H1 (cell line): ENCODE measurements at regions not wholly inside any gene's neighbourhood (a gene's known extent, or its start where the extent isn't known, plus 50 kb on each side); places are given as distances from the start of the nearest gene placed in this dataset.
A peak's percentile ranks its signal among the peaks of the same experiment; 100 is the strongest.

Experiments
- CTCF ChIA-PET: fragments of 300-600 bp; sonication (Branson Sonifier 250); formaldehyde crosslinking; loops from one replicate; lab custom pipeline; 2021; ENCODE audit not compliant: partially characterized antibody; lab: Charles Lee
- POLR2A ChIA-PET: fragments of 300-600 bp; sonication (Branson Sonifier 250); formaldehyde crosslinking; loops from one replicate; lab custom pipeline; 2021; ENCODE audit warnings: inconsistent platforms; ENCODE audit not compliant: partially characterized antibody; lab: Charles Lee
- DNase-seq, 2 experiments: peaks; one replicate each; pipeline versions ENCODE4 v3.0.0 to v3.0.0-alpha.2; 2010 to 2022; ENCODE audit warnings: low spot score in 2 of 2, low read depth in 1 of 2, mixed read lengths in 1 of 2
- FAIRE-seq: peaks from 2 replicates; lab custom pipeline; 2011; peaks lifted over from hg19 to GRCh38; lab: Jason Lieb, UNC
- H2AFZ ChIP-seq: 2 replicates; pipeline ENCODE4 v1.8.1; 2012; ENCODE audit warnings: low read length, inconsistent platforms
- H2AK5ac ChIP-seq: 2 replicates; pipeline ENCODE4 v1.6.1; 2013; ENCODE audit warnings: low read depth, low read length
- H2BK120ac ChIP-seq: replicated peaks from 2 replicates; pipeline ENCODE3; 2013; ENCODE audit warnings: low read depth, low read length, inconsistent platforms
- H2BK12ac ChIP-seq: 2 replicates; pipeline ENCODE4 v1.6.1; 2013; ENCODE audit warnings: low read depth, low read length
- H2BK15ac ChIP-seq: 2 replicates; pipeline ENCODE4 v1.6.1; 2013; ENCODE audit warnings: low read length
- H2BK20ac ChIP-seq: 2 replicates; pipeline ENCODE4 v1.6.1; 2013; ENCODE audit warnings: low read length
- H2BK5ac ChIP-seq: 2 replicates; pipeline ENCODE4 v1.6.1; 2013; ENCODE audit warnings: low read depth, low read length
- H3K14ac ChIP-seq: 2 replicates; pipeline ENCODE4 v1.6.1; 2013; ENCODE audit warnings: inconsistent platforms; ENCODE audit not compliant: insufficient read length
- H3K18ac ChIP-seq: 2 replicates; pipeline ENCODE4 v1.6.1; 2013; ENCODE audit warnings: low read length; ENCODE audit errors: extremely low read depth
- H3K23ac ChIP-seq: 2 replicates; pipeline ENCODE4 v1.6.1; 2013; ENCODE audit warnings: inconsistent platforms; ENCODE audit not compliant: insufficient read length
- H3K23me2 ChIP-seq: 2 replicates; pipeline ENCODE4 v1.6.1; 2013; ENCODE audit warnings: low read depth, low read length
- H3K27ac ChIP-seq: 2 replicates; pipeline ENCODE4 v1.6.1; 2011; ENCODE audit warnings: low read depth, low read length, inconsistent platforms
- H3K27me3 ChIP-seq, 4 experiments: replicated peaks in 1 of 4; 1 replicate in 1 of 4; 2 replicates in 3 of 4; pipeline versions ENCODE4 v1.6.1 to v1.8.1; 2011 to 2013; ENCODE audit warnings: low read length in 3 of 4, mild to moderate bottlenecking in 3 of 4, inconsistent platforms in 2 of 4, mixed read lengths in 2 of 4, moderate library complexity in 1 of 4; ENCODE audit not compliant: control insufficient read depth in 3 of 4, insufficient read depth in 3 of 4; ENCODE audit errors: extremely low read depth in 1 of 4
- H3K36me3 ChIP-seq, 4 experiments: 2 replicates each; pipeline versions ENCODE4 v1.6.1 to v1.8.1; 2011 to 2013; ENCODE audit warnings: mild to moderate bottlenecking in 4 of 4, low read length in 3 of 4, moderate library complexity in 2 of 4, control low read depth in 1 of 4, inconsistent platforms in 1 of 4; ENCODE audit not compliant: insufficient read depth in 4 of 4, control insufficient read depth in 2 of 4
- H3K4ac ChIP-seq: replicated peaks from 2 replicates; pipeline ENCODE3; 2013; ENCODE audit warnings: low read length, low read depth, mixed read lengths, inconsistent platforms; ENCODE audit not compliant: insufficient read length
- H3K4me1 ChIP-seq, 4 experiments: replicated peaks in 1 of 4; 1 replicate in 1 of 4; 2 replicates in 3 of 4; pipeline versions ENCODE4 v1.6.1 to v1.8.1; 2011 to 2013; ENCODE audit warnings: low read length in 3 of 4, inconsistent platforms in 2 of 4, mixed read lengths in 1 of 4; ENCODE audit not compliant: insufficient read depth in 4 of 4, control insufficient read depth in 3 of 4
- H3K4me2 ChIP-seq, 2 experiments: 2 replicates each; pipeline versions ENCODE4 v1.6.1 to v1.8.1; 2011 to 2013; ENCODE audit warnings: low read depth in 2 of 2, low read length in 2 of 2, control low read depth in 1 of 2, inconsistent platforms in 1 of 2, mild to moderate bottlenecking in 1 of 2; ENCODE audit not compliant: insufficient read depth in 1 of 2
- H3K4me3 ChIP-seq, 4 experiments: fragments of 200-600, 300-600 bp in 1 of 4; sonication (generic), shearing (Covaris generic), sonication (Bioruptor Twin) in 1 of 4; 2 replicates each; pipeline versions ENCODE4 v1.5.1 to v1.8.1; 2011 to 2016; ENCODE audit warnings: low read length in 4 of 4, low read depth in 3 of 4, control low read depth in 2 of 4, inconsistent platforms in 2 of 4, mild to moderate bottlenecking in 2 of 4, mixed read lengths in 1 of 4, moderate library complexity in 1 of 4; ENCODE audit not compliant: insufficient read depth in 2 of 4; ENCODE audit errors: extremely low read depth in 1 of 4
- H3K56ac ChIP-seq: replicated peaks from 2 replicates; pipeline ENCODE3; 2013; ENCODE audit warnings: low read depth, mild to moderate bottlenecking, mixed read lengths, low read length, inconsistent platforms; ENCODE audit not compliant: insufficient read length
- H3K79me1 ChIP-seq: 2 replicates; pipeline ENCODE4 v1.6.1; 2013; ENCODE audit warnings: low read depth, low read length, control low read depth
- H3K79me2 ChIP-seq, 2 experiments: 2 replicates each; pipeline versions ENCODE4 v1.6.1 to v1.8.1; 2012 to 2013; ENCODE audit warnings: low read length in 2 of 2, mild to moderate bottlenecking in 2 of 2, inconsistent platforms in 1 of 2; ENCODE audit not compliant: insufficient read depth in 2 of 2, control insufficient read depth in 1 of 2
- H3K9ac ChIP-seq, 4 experiments: replicated peaks in 1 of 4; 1 replicate in 1 of 4; 2 replicates in 3 of 4; pipeline versions ENCODE4 v1.6.1 to v1.8.1; 2011 to 2013; ENCODE audit warnings: low read depth in 3 of 4, low read length in 3 of 4, control low read depth in 2 of 4, mild to moderate bottlenecking in 2 of 4, moderate library complexity in 2 of 4, inconsistent platforms in 1 of 4; ENCODE audit errors: extremely low read depth in 1 of 4
- H3K9me3 ChIP-seq, 2 experiments: 2 replicates each; pipeline versions ENCODE4 v1.6.1 to v1.8.1; 2012 to 2013; ENCODE audit warnings: mild to moderate bottlenecking in 2 of 2, moderate library complexity in 2 of 2, control low read depth in 1 of 2, inconsistent platforms in 1 of 2, low read depth in 1 of 2, low read length in 1 of 2, mixed read lengths in 1 of 2; ENCODE audit not compliant: insufficient read depth in 2 of 2
- H4K20me1 ChIP-seq, 2 experiments: replicated peaks in 1 of 2; 2 replicates each; pipeline versions ENCODE3 to v1.8.1; 2011 to 2013; ENCODE audit warnings: inconsistent platforms in 2 of 2, low read length in 2 of 2, mild to moderate bottlenecking in 1 of 2; ENCODE audit not compliant: insufficient read depth in 2 of 2, control insufficient read depth in 1 of 2
- H4K5ac ChIP-seq: 2 replicates; pipeline ENCODE4 v1.6.1; 2013; ENCODE audit warnings: low read length, low read depth, mixed read lengths, inconsistent platforms; ENCODE audit not compliant: insufficient read length
- H4K8ac ChIP-seq: 2 replicates; pipeline ENCODE4 v1.8.0; 2013; ENCODE audit warnings: mild to moderate bottlenecking, moderate library complexity, low read length, inconsistent platforms; ENCODE audit not compliant: insufficient read depth; ENCODE audit errors: extremely low read depth
- H4K91ac ChIP-seq: replicated peaks from 2 replicates; pipeline ENCODE3; 2013; ENCODE audit warnings: low read length, mixed read lengths, inconsistent platforms; ENCODE audit not compliant: insufficient read length
- ASH2L ChIP-seq: fragments of 200-600, 300-600 bp; sonication (generic); IDR thresholded peaks from one replicate; pipeline ENCODE4 v1.7.1; 2017; ENCODE audit warnings: low read length
- ATF3 ChIP-seq: IDR thresholded peaks from 2 replicates; pipeline ENCODE4 v1.6.1; 2011; ENCODE audit warnings: low read depth, mild to moderate bottlenecking, low read length; ENCODE audit not compliant: insufficient read depth
- GTF2F1 ChIP-seq: IDR thresholded peaks from 2 replicates; pipeline ENCODE4 v1.6.1; 2012; ENCODE audit warnings: low read depth, low read length, improper control_type of control experiment, borderline replicate concordance
- POLR2A ChIP-seq, 2 experiments: IDR thresholded peaks; 1 replicate in 1 of 2; 2 replicates in 1 of 2; pipeline ENCODE4 v1.6.1; 2011; ENCODE audit warnings: low read depth in 2 of 2, low read length in 2 of 2, mild to moderate bottlenecking in 2 of 2; ENCODE audit errors: control extremely low read depth in 1 of 2
- RAD21 ChIP-seq, 2 experiments: IDR thresholded peaks in 1 of 2; conservative IDR thresholded peaks in 1 of 2; 2 replicates each; pipeline ENCODE4 v1.6.1; 2011; ENCODE audit warnings: low read depth in 2 of 2, low read length in 2 of 2, improper control_type of control experiment in 1 of 2, inconsistent platforms in 1 of 2, mild to moderate bottlenecking in 1 of 2, moderate library complexity in 1 of 2
- SRF ChIP-seq: IDR thresholded peaks from 2 replicates; pipeline ENCODE4 v1.6.1; 2011; ENCODE audit warnings: mild to moderate bottlenecking, low read depth, low read length, moderate library complexity
- TAF7 ChIP-seq: optimal IDR thresholded peaks from 2 replicates; pipeline ENCODE3; 2011; ENCODE audit warnings: low read depth, mild to moderate bottlenecking, inconsistent platforms, low read length, moderate library complexity, borderline replicate concordance
- WGBS, 2 experiments: shearing (Covaris generic) in 1 of 2; methylation state at CpG; one replicate each; pipeline versions ENCODE4 v1.1.6 to v1.1.7; 2013 to 2015; ENCODE audit warnings: low lambda C conversion rate in 2 of 2, mixed read lengths in 2 of 2, inconsistent platforms in 1 of 2, low coverage in 1 of 2, missing lambda C conversion rate in 1 of 2; ENCODE audit not compliant: insufficient replicate concordance in 2 of 2, insufficient coverage in 1 of 2, insufficient read length in 1 of 2; ENCODE audit errors: extremely low coverage in 1 of 2, missing lambda C conversion rate in 1 of 2; 5-methylcytosine and 5-hydroxymethylcytosine counted together
- TF ChIP-seq, protein P1 (sequence below): IDR thresholded peaks from 2 replicates; pipeline ENCODE4 v1.6.1; 2011; ENCODE audit warnings: low read length, improper control_type of control experiment

DNA sequence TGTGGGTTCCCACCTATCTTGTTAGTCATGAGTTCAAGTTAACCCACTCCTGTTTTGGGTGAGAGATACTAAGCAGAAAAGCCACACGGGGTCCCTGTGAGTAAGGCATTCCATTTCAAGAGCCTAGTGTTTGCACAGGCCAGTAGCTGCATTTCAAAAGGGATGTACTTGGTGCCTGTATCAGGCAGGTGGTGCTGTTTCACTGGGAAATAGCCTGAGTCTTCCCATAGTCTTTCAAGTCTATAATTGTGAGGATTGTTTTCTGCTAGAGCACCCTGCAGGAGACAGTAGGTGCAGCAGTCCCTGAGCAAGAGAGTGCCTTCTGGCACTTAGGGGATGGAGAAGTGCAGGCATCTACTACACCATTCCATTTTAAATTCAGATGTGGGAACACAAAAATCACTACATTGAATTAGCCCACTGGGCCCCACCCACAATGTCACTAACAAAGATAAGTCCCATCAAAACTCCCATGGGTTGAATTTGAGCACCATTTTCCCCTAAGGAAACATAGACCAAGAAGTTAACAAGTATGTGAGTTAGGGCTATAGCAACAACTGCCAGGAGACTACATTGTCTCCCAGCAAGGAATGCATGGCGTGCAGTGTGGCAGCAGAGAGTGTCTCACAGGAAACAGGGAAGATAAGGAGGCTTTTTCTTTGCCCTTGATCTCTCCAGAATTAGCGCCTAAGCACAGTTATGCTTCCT, 263.2 kb downstream of the COX7C start:
- H3K4me2 ChIP-seq, result no peak overlapping the region; a peak in 1 of 4 replicates
- no peaks in the 10 kb centered on the region for H3K23me2 ChIP-seq
- no peaks in the 10 kb centered on the region for H3K27me3 ChIP-seq
- H4K91ac ChIP-seq, result no peak overlapping the region
- H4K5ac ChIP-seq, result no peak overlapping the region
- H3K56ac ChIP-seq, result no peak overlapping the region
- no peak overlapping the region for H3K14ac ChIP-seq
- DNase-seq (peak; percentile 55 to 60), FAIRE-seq (peak; percentile 100)
- H4K20me1 ChIP-seq, result no peaks in the 10 kb centered on the region
- H3K4me1 ChIP-seq, result peaks cover 0 to 14% (median 7%) of the 10 kb centered on the region in 4 experiments; a peak in 3 of 7 replicates
- no peak overlapping the region for H3K4me3 ChIP-seq
- H3K9me3 ChIP-seq, result no peaks in the 10 kb centered on the region
- H3K23ac ChIP-seq, result no peak overlapping the region
- ChIA-PET POLR2A (interaction anchor here (0.6 kb wide), 1 partner anchor 118 kb away, joined by 4 read pairs; no protein-coding TSS in a partner anchor), CTCF (interaction anchor here (0.6 to 2.9 kb wide), 49 partner anchors 9 to 1924 kb away, joined by 3 to 44 read pairs (median 4); no protein-coding TSS in a partner anchor)
- H3K9ac ChIP-seq, result no peak overlapping the region; a peak in 1 of 7 replicates
- H3K18ac ChIP-seq, result no peak overlapping the region
- H2BK12ac ChIP-seq, result no peak overlapping the region
- no peaks in the 10 kb centered on the region for H3K79me1 ChIP-seq
- no peak overlapping the region for H2BK15ac ChIP-seq
- no peak overlapping the region for H2BK5ac ChIP-seq
- H3K79me2 ChIP-seq, result no peaks in the 10 kb centered on the region
- WGBS, 2 experiments, result 48% methylated on average over 3 of the region's 3 CpGs; no CpG with 5 or more reads in 1 of the 2 experiments
- no peak overlapping the region for H4K8ac ChIP-seq
- no peaks in the 10 kb centered on the region for H3K36me3 ChIP-seq
- H3K27ac ChIP-seq, result 0 out of 2 replicates have a peak overlapping the region, but pooled peaks have one; percentile 19
- no peak overlapping the region for H3K4ac ChIP-seq
- H2BK120ac ChIP-seq, result no peak overlapping the region
- H2AK5ac ChIP-seq, result no peak overlapping the region; the same call in 1 of the 2 replicates
- no peak overlapping the region for H2BK20ac ChIP-seq
- H2AFZ ChIP-seq, result 0 out of 2 replicates have a peak overlapping the region, but pooled peaks have one; percentile 37
- TF ChIP-seq GTF2F1 (no peak), SRF (0 out of 2 replicates have a peak, but pooled peaks have one; percentile 25), RAD21 (IDR thresholded peaks at IDR 0.05 in 1 of 2, conservative IDR thresholded peaks at IDR 0.05 in 1 of 2; ENCODE audit: low read depth in 2 of 2, low read length in 2 of 2) (peak; percentile 98 to 99), TAF7 (no peak), ASH2L (no peak), ATF3 (peak; percentile 51; the same call in 1 of the 2 replicates), POLR2A (IDR thresholded peaks at IDR 0.05; ENCODE audit: control extremely low read depth in 1 of 2, low read depth in 2 of 2, low read length in 2 of 2) (no peak)
- TF ChIP-seq, protein P1, sequence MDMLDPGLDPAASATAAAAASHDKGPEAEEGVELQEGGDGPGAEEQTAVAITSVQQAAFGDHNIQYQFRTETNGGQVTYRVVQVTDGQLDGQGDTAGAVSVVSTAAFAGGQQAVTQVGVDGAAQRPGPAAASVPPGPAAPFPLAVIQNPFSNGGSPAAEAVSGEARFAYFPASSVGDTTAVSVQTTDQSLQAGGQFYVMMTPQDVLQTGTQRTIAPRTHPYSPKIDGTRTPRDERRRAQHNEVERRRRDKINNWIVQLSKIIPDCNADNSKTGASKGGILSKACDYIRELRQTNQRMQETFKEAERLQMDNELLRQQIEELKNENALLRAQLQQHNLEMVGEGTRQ, result no peak
